NCI-H748 treated with DMSO at 0.1 percent for 48 hours (cell line): ENCODE measurements at regions not wholly inside any gene's neighbourhood (a gene's known extent, or its start where the extent isn't known, plus 50 kb on each side); places are given as distances from the start of the nearest gene placed in this dataset.

ENCODE experiments used
- DNase-seq: peaks from one replicate; lab custom pipeline; 2025; lab: John Stamatoyannopoulos, UW

GRCh38 chr9:12538842-12539579 is 154.2 kb upstream of the TYRP1 start:
- no peak for DNase-seq

GRCh38 chr9:12539580-12539975 is 153.6 kb upstream of the TYRP1 start:
- DNase-seq = no peak

GRCh38 chr9:12544700-12545099 is 148.5 kb upstream of the TYRP1 start:
- DNase-seq = no peak

- no peak for DNase-seq
Measured at GRCh38 chr9:12554636-12555035, 138.5 kb upstream of the TYRP1 start.

- no peak for DNase-seq
Measured at GRCh38 chr9:12566404-12567090, 126.6 kb upstream of the TYRP1 start.

GRCh38 chr9:12584656-12585522 is 108.3 kb upstream of the TYRP1 start:
- DNase-seq = no peak

- no peak for DNase-seq
Measured at GRCh38 chr9:12595400-12595799, 97.8 kb upstream of the TYRP1 start.

- DNase-seq = no peak
Measured at GRCh38 chr9:12604164-12604821, 88.9 kb upstream of the TYRP1 start.

GRCh38 chr9:12612211-12612770 is 80.9 kb upstream of the TYRP1 start:
- no peak for DNase-seq

- no peak for DNase-seq
Measured at GRCh38 chr9:12613071-12613470, 80.1 kb upstream of the TYRP1 start.

- no peak for DNase-seq
Measured at GRCh38 chr9:12614488-12614887, 78.7 kb upstream of the TYRP1 start.

- DNase-seq = no peak
Measured at GRCh38 chr9:12618956-12619355, 74.2 kb upstream of the TYRP1 start.

GRCh38 chr9:12625844-12626243 is 67.3 kb upstream of the TYRP1 start:
- DNase-seq = no peak

- no peak for DNase-seq
Measured at GRCh38 chr9:12627096-12627495, 66.1 kb upstream of the TYRP1 start.

- DNase-seq = no peak
Measured at GRCh38 chr9:12628546-12628945, 64.6 kb upstream of the TYRP1 start.

GRCh38 chr9:12629067-12629466 is 64.1 kb upstream of the TYRP1 start:
- DNase-seq = no peak

- no peak for DNase-seq
Measured at GRCh38 chr9:12631866-12632265, 61.3 kb upstream of the TYRP1 start.

GRCh38 chr9:12633016-12633765 is 60.0 kb upstream of the TYRP1 start:
- no peak for DNase-seq

- peak; percentile 50 for DNase-seq
Measured at GRCh38 chr9:12640016-12640587, 53.1 kb upstream of the TYRP1 start.

GRCh38 chr9:12640866-12641636 is 52.1 kb upstream of the TYRP1 start:
- peak; percentile 57 for DNase-seq
